Loucy (cell line): ENCODE measurements at regions not wholly inside any gene's neighbourhood (a gene's known extent, or its start where the extent isn't known, plus 50 kb on each side); places are given as distances from the start of the nearest gene placed in this dataset.

Experiments
- H2AFZ ChIP-seq: fragments of 200-600 bp; sonication (generic); 2 replicates; pipeline ENCODE4 v1.6.0; 2016; ENCODE audit warnings: antibody characterized with exemption, mild to moderate bottlenecking, low read length, moderate library complexity
- H3F3A ChIP-seq: fragments of 200-600 bp; 2 replicates; pipeline ENCODE4 v1.6.0; 2016; ENCODE audit warnings: antibody characterized with exemption, low read depth, mild to moderate bottlenecking
- H3K27me3 ChIP-seq: fragments of 200-600 bp; sonication (generic); 2 replicates; pipeline ENCODE4 v1.6.1; 2014; ENCODE audit warnings: low read length, mild to moderate bottlenecking; ENCODE audit not compliant: insufficient read depth, poor library complexity, severe bottlenecking
- H3K36me3 ChIP-seq: fragments of 200-600 bp; sonication (generic); 2 replicates; pipeline ENCODE4 v1.6.1; 2016; ENCODE audit warnings: low read length; ENCODE audit not compliant: insufficient read depth
- H3K4me1 ChIP-seq: fragments of 200-600 bp; sonication (generic); 2 replicates; pipeline ENCODE4 v1.5.1; 2014; ENCODE audit warnings: low read length, mild to moderate bottlenecking; ENCODE audit not compliant: insufficient read depth, poor library complexity, severe bottlenecking
- H3K4me2 ChIP-seq: fragments of 200-600 bp; sonication (generic); 2 replicates; pipeline ENCODE4 v1.6.0; 2014; ENCODE audit warnings: antibody characterized with exemption, low read length, low read depth, mild to moderate bottlenecking; ENCODE audit not compliant: poor library complexity, severe bottlenecking
- H3K4me3 ChIP-seq: fragments of 200-600 bp; sonication (generic); 2 replicates; pipeline ENCODE4 v1.5.1; 2014; ENCODE audit warnings: low read length, mild to moderate bottlenecking, mixed read lengths; ENCODE audit not compliant: poor library complexity, severe bottlenecking
- H3K79me2 ChIP-seq: fragments of 200-600 bp; sonication (generic); 2 replicates; pipeline ENCODE4 v1.6.1; 2014; ENCODE audit warnings: low read length; ENCODE audit not compliant: insufficient read depth
- H3K9ac ChIP-seq: fragments of 200-600 bp; sonication (generic); 2 replicates; pipeline ENCODE4 v1.6.0; 2014; ENCODE audit warnings: mild to moderate bottlenecking, low read depth, low read length, moderate library complexity; ENCODE audit not compliant: poor library complexity, severe bottlenecking
- H3K9me2 ChIP-seq: fragments of 200-600 bp; sonication (generic); replicated peaks from 2 replicates; pipeline ENCODE4 v1.6.1; 2016; ENCODE audit warnings: low read depth, low read length, mixed read lengths
- H3K9me3 ChIP-seq: fragments of 200-600 bp; sonication (generic); 2 replicates; pipeline ENCODE4 v1.6.1; 2014; ENCODE audit warnings: mild to moderate bottlenecking, antibody characterized with exemption, low read length, low read depth; ENCODE audit not compliant: insufficient read depth
- H4K20me1 ChIP-seq: fragments of 200-600 bp; sonication (generic); 2 replicates; pipeline ENCODE4 v1.6.0; 2014; ENCODE audit warnings: antibody characterized with exemption, low read length, mild to moderate bottlenecking; ENCODE audit not compliant: insufficient read depth, poor library complexity, severe bottlenecking
- CTCF ChIP-seq: fragments of 200-600 bp; sonication (generic); conservative IDR thresholded peaks from 2 replicates; pipeline ENCODE4 v1.5.1; 2014; ENCODE audit warnings: mild to moderate bottlenecking, antibody characterized with exemption, low read length
- EZH2phosphoT487 ChIP-seq: fragments of 200-600 bp; IDR thresholded peaks from 2 replicates; pipeline ENCODE4 v1.6.1; 2018; ENCODE audit warnings: antibody characterized with exemption, mild to moderate bottlenecking, moderate library complexity, borderline replicate concordance

- H3K9me3 ChIP-seq, result no peaks in the 10 kb centered on the region
- H3K79me2 ChIP-seq, result no peaks in the 10 kb centered on the region
- H3F3A ChIP-seq, result no peaks in the 10 kb centered on the region
- no peak for TF ChIP-seq CTCF
- no peak for TF ChIP-seq EZH2phosphoT487
- no peaks in the 10 kb centered on the region for H3K36me3 ChIP-seq
- H3K4me1 ChIP-seq, result peaks cover 12% of the 10 kb centered on the region
- H3K4me3 ChIP-seq, result no peak overlapping the region
- H3K9ac ChIP-seq, result no peak overlapping the region
- H4K20me1 ChIP-seq, result no peaks in the 10 kb centered on the region
- H3K9me2 ChIP-seq, result no peaks in the 10 kb centered on the region
- H2AFZ ChIP-seq, result no peak overlapping the region
- no peaks in the 10 kb centered on the region for H3K27me3 ChIP-seq
- no peak overlapping the region for H3K4me2 ChIP-seq
These were observed 196.9 kb downstream of the KATNAL1 start for GRCh38 chr13:30110301-30111070.

GRCh38 chr13:30109471-30110135 is 197.7 kb downstream of the KATNAL1 start:
- no peak overlapping the region for H3K4me3 ChIP-seq
- no peak overlapping the region for H3K9ac ChIP-seq
- no peaks in the 10 kb centered on the region for H3K27me3 ChIP-seq
- H3K9me2 ChIP-seq, result no peaks in the 10 kb centered on the region
- no peak overlapping the region for H2AFZ ChIP-seq
- H4K20me1 ChIP-seq, result no peaks in the 10 kb centered on the region
- H3K36me3 ChIP-seq, result no peaks in the 10 kb centered on the region
- no peak overlapping the region for H3K4me2 ChIP-seq
- H3K9me3 ChIP-seq, result no peaks in the 10 kb centered on the region
- H3F3A ChIP-seq, result no peaks in the 10 kb centered on the region
- TF ChIP-seq CTCF, result no peak
- TF ChIP-seq EZH2phosphoT487, result no peak
- H3K79me2 ChIP-seq, result no peaks in the 10 kb centered on the region
- H3K4me1 ChIP-seq, result peaks cover 12% of the 10 kb centered on the region

- H3F3A ChIP-seq, result no peaks in the 10 kb centered on the region
- H3K4me2 ChIP-seq, result no peak overlapping the region
- H3K4me3 ChIP-seq, result no peak overlapping the region
These were observed 198.5 kb downstream of the KATNAL1 start for GRCh38 chr13:30108913-30109237.

More at GRCh38 chr13:30108913-30109237, 198.5 kb downstream of the KATNAL1 start:
- peaks cover 6% of the 10 kb centered on the region for H3K4me1 ChIP-seq
- H3K36me3 ChIP-seq, result no peaks in the 10 kb centered on the region
- no peak overlapping the region for H3K9ac ChIP-seq
- H4K20me1 ChIP-seq, result no peaks in the 10 kb centered on the region
- H3K9me3 ChIP-seq, result no peaks in the 10 kb centered on the region
- no peaks in the 10 kb centered on the region for H3K27me3 ChIP-seq
- H3K79me2 ChIP-seq, result no peaks in the 10 kb centered on the region
- no peaks in the 10 kb centered on the region for H3K9me2 ChIP-seq
- TF ChIP-seq CTCF (no peak), EZH2phosphoT487 (no peak)
- H2AFZ ChIP-seq, result no peak overlapping the region
